CD4-positive, alpha-beta T cell treated with Interleukin-17A for 1 hour (primary cell): ENCODE measurements at regions not wholly inside any gene's neighbourhood (a gene's known extent, or its start where the extent isn't known, plus 50 kb on each side); places are given as distances from the start of the nearest gene placed in this dataset.
"Not testable (repeated sequence)": the region's sequence is repeated elsewhere in the genome, so short reads cannot be mapped to it uniquely, and the experiment has no call there.

Experiments
- DNase-seq: peaks from one replicate; pipeline ENCODE4 v3.0.0-alpha.2; 2020

GRCh38 chr3:181250714-181251113, 261.2 kb upstream of the DNAJC19 start:
- DNase-seq = no peak

- no peak for DNase-seq
Observed at GRCh38 chr3:181239441-181239840, 249.9 kb upstream of the DNAJC19 start.

- no peak for DNase-seq
Observed at GRCh38 chr3:181230258-181230657, 240.7 kb upstream of the DNAJC19 start.

GRCh38 chr3:181213347-181213746, 223.8 kb upstream of the DNAJC19 start:
- DNase-seq = no peak

DNA sequence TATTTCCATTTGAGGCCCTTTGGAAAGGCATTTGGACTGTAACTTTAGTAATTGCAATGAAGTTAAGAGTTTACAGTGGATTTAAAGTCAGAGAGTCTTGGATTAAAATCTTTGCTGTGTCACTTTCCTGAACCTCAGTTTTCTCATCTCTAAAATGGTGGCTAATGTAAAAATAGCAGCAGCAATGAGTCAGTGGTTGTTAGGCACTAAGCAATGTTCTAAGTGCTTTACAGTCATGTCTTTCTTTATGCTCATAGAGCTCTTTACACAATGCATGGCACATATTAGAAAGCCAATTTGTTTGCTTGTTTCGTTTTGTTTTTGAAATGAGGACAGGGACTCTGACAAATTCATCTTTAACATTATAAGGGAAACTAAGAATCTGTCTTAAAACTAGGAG, 222.7 kb upstream of the DNAJC19 start:
- no peak for DNase-seq

GRCh38 chr3:181210275-181210674, 220.7 kb upstream of the DNAJC19 start:
- no peak for DNase-seq

- no peak for DNase-seq
Observed at GRCh38 chr3:181189556-181189955, 200.0 kb upstream of the DNAJC19 start.

DNA sequence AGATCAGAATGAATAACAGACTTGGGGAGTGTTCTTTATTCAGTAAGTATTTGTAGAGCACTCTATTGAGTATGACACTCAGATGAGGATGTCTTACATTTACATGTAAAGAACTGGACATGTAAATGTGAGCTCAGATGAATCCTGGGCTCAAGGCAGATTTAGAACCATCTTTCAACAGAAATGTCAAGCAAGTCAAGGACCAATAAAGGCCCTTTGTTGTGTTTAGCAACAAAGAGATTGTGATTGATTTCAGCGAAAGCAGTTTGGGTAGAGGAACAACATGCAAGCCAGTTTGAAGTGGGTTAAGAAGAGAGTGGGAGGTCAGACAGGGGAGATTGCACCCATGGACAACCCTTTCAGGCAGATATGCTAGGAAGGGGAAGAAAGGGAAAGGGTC, 194.2 kb upstream of the DNAJC19 start:
- no peak for DNase-seq

GRCh38 chr3:181183057-181183456, 193.5 kb upstream of the DNAJC19 start:
- DNase-seq = not testable (repeated sequence)

- DNase-seq = no peak
Observed at GRCh38 chr3:181178991-181179390, 189.5 kb upstream of the DNAJC19 start.

DNA sequence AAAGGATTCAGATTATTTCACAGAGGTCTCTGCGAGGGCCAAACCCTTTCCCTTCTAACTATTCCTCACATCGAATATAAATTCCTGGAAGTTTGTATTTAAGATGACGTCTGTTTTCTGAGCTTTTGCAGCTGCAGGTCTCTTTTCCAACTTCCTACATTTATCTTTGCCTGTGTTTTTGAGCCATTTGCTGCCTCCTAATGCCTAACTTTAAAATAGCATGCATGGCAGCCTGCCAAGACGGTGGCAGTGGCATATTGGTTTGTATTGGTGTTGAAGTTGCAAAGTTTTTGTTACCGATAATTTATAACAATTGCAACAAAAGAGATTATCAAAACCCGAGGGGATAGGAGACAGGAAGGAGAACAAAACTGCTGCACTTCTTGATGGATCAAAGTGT, 187.1 kb upstream of the DNAJC19 start:
- peak; percentile 8 for DNase-seq

- no peak for DNase-seq
Observed at GRCh38 chr3:181174676-181175233, 185.2 kb upstream of the DNAJC19 start.

- no peak for DNase-seq
Observed at GRCh38 chr3:181174022-181174421, 184.5 kb upstream of the DNAJC19 start.

GRCh38 chr3:181173227-181173626, 183.7 kb upstream of the DNAJC19 start:
- no peak for DNase-seq

DNA sequence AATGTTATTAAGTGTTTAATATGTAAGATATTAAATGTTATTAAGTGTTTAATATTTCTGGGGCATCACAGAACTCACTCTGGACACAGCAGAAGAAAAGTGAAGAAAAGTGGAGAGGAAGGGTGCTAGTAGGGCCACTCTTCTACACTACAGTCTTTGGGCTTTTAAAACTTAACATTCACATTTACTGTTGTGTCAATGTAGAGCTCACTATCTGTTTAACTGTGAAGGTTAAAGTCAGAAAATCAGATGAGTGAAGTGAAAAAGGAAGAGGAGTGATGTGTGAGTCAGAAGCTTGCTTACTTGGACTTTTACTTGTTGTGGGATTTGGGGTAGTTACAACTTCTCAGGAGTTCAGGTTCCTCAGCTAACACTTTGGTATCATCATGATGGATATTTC, 145.3 kb upstream of the DNAJC19 start:
- no peak for DNase-seq

DNA sequence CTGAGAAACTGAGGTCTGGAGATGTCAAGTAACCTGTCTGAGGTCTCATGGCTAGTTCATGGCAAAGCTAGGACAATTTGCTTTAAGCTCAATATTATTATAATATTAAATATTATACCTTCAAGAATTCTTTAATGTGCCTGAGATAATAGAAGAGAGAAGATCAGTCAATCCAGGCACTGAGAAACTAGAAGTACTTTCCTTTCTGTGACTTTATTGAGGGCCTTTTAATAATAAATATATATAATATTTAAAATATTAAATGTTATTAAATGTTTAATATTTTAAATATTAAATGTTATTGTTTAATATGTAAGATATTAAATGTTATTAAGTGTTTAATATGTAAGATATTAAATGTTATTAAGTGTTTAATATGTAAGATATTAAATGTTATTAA, 144.3 kb upstream of the DNAJC19 start:
- DNase-seq = no peak

GRCh38 chr3:181105646-181106045, 116.1 kb upstream of the DNAJC19 start:
- DNase-seq = no peak

DNA sequence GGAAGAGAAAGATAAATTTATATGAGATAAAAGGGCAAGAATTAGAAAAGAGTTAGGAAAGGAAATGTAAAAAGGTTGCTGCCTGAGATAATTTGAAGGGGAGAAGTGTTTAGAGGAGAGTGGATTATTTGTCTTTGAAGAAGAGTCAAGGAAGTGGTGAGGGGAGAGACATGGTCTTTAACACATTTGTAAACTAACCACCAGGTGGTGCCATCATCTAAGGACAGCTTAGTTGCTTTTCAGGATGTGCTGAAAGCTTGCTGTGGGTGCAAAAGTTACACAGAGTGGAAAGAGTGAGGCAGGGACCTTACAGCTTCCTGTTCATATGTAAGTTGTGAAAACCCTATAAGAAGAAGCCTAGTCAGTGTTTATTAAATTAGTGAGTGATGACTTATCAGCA, 114.1 kb upstream of the DNAJC19 start:
- DNase-seq = no peak

GRCh38 chr3:181086011-181086410, 96.5 kb upstream of the DNAJC19 start:
- no peak for DNase-seq

GRCh38 chr3:181081930-181082329, 92.4 kb upstream of the DNAJC19 start:
- DNase-seq = no peak

DNA sequence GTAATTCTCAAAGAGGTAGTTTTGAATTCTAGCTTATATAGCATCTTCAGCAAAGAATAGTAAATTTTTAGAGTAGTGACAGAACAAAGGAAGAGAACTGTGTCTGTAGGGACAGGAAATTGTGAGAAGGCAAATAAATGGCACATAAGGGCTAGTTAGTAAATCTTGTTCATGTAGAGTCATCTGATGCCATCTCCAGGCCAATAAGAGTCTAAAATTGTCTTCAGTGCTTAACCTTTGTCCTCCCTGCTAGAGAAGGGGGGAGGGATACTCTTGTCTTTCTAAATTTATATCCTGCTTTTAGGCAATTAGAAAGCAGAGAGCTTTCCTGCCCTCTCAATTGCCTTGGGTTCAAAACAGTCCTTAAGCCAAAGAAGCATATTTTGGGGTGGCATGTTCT, 87.0 kb upstream of the DNAJC19 start:
- no peak for DNase-seq

GRCh38 chr3:181075098-181075497, 85.6 kb upstream of the DNAJC19 start:
- no peak for DNase-seq

DNA sequence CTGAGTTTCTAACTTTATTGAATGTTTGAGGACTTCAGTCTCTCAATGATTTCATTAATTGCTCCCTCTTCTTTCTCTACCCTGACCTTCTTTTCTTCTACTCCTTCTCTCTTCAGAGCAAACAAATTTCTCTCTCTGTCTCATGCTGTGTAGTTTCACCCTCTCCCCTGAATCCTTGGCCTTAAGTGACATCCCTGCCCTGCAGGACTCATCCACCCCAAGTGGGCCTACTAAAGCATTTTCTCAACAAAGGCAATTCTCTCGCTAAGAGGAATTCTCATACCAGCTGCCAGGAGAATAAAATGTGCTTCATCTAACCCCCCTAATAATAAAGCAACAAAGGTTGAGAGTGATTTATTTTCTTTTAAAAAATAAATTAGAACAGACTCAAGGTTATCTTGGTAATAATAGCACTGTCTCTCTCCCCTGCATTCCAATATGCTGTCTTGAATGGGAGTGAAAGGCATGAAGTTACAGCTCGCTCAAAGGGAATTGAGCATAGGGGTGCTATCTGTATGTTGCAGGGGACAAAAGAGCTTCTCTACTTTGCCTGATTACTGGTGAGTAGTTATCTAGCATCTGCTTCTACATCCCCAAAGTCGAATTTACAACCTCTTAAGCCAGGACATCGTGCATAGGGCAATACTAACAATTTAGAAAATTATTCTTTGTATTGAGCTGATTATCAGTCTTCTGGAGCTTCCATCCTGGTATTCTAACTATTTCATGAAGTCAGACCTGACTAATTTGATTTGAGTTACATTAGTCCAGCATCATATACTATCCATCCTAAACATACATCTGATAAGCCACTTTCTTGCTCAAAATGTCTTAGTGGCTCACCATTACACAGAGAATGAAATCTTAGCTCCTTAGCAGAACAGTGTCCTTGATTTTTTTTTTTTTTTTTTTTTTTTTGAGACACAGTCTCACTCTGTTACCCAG, 76.9 kb upstream of the DNAJC19 start:
- DNase-seq = no peak

- no peak for DNase-seq
Observed at GRCh38 chr3:181056136-181056732, 66.7 kb upstream of the DNAJC19 start.
